Adrenal gland (tissue), 5 donors: ENCODE measurements at regions not wholly inside any gene's neighbourhood (a gene's known extent, or its start where the extent isn't known, plus 50 kb on each side); places are given as distances from the start of the nearest gene placed in this dataset.

Experiments used
- POLR2A ChIP-seq, 2 donors: fragments of 450-650 bp; IDR thresholded peaks; one replicate each; pipeline ENCODE4 v1.6.1; 2017; ENCODE audit warnings: antibody characterized with exemption in 2 of 2, mild to moderate bottlenecking in 2 of 2, moderate library complexity in 1 of 2
- TF ChIP-seq, protein P1 (sequence below), 6 experiments: fragments of 450-650 bp in 4 of 6; fragments of 200-600 bp in 2 of 6; sonication (generic) in 1 of 6; IDR thresholded peaks; 1 replicate in 5 of 6; 2 replicates in 1 of 6; pipeline versions ENCODE4 v1.5.1 to v1.8.0; 2016 to 2021; ENCODE audit warnings: antibody characterized with exemption in 6 of 6, mild to moderate bottlenecking in 2 of 6, moderate library complexity in 1 of 6
- donor health status: DM: no; HTN: no; CAD: no.

DNA sequence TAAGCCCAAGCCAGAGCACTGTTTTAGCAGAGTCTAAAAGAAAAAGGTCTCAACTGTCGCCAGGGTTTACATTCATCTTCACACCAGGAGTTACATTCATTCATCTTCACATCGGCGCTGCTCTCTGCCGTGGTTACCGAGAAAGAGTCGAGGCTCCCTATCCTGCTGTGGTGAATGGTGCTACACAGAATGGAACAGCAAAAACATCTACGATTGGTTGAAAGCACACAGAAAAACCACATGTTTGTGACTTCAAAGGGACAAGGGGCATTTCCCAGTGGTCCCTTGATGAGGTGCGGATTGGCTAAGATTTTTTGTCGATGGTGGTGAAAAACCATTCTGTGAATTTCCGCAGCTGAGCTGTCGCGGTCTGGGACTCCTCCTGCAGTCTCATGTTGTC is 231.1 kb downstream of the SIPA1L2 start:
- TF ChIP-seq, protein P1, sequence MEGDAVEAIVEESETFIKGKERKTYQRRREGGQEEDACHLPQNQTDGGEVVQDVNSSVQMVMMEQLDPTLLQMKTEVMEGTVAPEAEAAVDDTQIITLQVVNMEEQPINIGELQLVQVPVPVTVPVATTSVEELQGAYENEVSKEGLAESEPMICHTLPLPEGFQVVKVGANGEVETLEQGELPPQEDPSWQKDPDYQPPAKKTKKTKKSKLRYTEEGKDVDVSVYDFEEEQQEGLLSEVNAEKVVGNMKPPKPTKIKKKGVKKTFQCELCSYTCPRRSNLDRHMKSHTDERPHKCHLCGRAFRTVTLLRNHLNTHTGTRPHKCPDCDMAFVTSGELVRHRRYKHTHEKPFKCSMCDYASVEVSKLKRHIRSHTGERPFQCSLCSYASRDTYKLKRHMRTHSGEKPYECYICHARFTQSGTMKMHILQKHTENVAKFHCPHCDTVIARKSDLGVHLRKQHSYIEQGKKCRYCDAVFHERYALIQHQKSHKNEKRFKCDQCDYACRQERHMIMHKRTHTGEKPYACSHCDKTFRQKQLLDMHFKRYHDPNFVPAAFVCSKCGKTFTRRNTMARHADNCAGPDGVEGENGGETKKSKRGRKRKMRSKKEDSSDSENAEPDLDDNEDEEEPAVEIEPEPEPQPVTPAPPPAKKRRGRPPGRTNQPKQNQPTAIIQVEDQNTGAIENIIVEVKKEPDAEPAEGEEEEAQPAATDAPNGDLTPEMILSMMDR (IDR thresholded peaks at IDR 0.05) = no peak
- TF ChIP-seq POLR2A (IDR thresholded peaks at IDR 0.05) = no peak
